ENCODE measurements at regions not wholly inside any gene's neighbourhood (a gene's known extent, or its start where the extent isn't known, plus 50 kb on each side); places are given as distances from the start of the nearest gene placed in this dataset.

DNA sequence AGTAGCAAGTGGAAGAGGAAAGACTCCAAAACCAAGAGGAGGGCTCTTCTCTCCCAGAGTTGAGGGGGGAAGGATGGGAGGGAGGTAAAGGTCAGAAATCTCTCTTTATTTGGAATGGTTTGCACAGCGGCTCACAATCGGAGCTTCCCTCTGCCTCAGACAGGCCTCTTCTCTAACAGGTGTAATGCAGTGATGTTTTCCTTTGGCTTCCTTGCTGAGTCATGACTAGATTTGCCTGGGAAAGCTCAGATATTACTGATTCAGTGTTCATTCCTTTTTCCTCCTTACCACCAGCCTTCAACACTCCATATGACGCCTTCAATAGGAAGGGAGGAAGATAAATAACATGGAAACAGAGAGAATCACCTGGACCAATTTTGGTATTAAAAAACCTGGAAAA lies 136.6 kb downstream of the RNF152 start:
- Mint-ChIP-seq H3K4me3 (no peak overlapping the region), H3K36me3 (no peaks in the 10 kb centered on the region), H3K27ac (no peak overlapping the region), H3K4me1 (peaks cover 0 to 4% of the 10 kb centered on the region in 2 donors), H3K27me3 (ENCODE audit: low read depth in 3 of 3) (peaks cover 6 to 15% (median 10%) of the 10 kb centered on the region in 3 donors), H3K9me3 (peaks cover 0 to 7% (median 0%) of the 10 kb centered on the region in 6 donors)
- no peak for DNase-seq

GRCh38 chr18:61755555-61755954 lies 137.3 kb downstream of the RNF152 start:
- peaks cover 5 to 14% (median 6%) of the 10 kb centered on the region in 3 donors for H3K27me3 Mint-ChIP-seq (ENCODE audit: low read depth in 3 of 3)

DNA sequence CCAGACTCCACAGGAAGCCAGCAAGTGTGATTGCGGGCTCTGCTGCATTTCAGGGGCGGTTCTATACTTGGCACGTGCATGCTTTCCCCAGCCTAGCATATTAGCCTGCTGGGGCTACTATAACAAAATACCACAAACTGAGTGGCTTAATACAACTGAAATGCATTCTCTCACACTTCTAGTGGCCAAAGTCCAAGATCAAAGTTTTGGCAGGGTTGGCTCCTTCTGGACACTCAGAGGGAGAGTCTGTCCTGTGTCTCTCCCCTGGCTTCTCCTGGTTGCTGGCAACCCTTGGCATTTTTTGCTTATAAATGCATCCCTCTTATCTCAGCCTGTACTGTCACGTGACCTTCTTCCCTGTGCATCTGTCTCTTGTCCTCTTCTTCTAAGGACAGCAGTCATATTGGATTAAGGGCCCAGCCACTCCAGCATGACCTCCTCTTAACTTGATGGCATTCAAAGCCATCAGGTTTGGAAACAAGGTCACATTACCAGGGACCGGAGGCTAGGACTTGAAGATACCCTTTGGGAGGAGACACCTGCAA lies 138.7 kb downstream of the RNF152 start:
- peaks cover 0 to 7% (median 0%) of the 10 kb centered on the region in 6 donors for H3K9me3 Mint-ChIP-seq
- peaks cover 3 to 10% (median 4%) of the 10 kb centered on the region in 3 donors for H3K27me3 Mint-ChIP-seq (ENCODE audit: low read depth in 3 of 3)
- H3K27ac Mint-ChIP-seq, result no peak overlapping the region

More at GRCh38 chr18:61755555-61755954, 137.3 kb downstream of the RNF152 start:
- Mint-ChIP-seq H3K4me3 (no peak overlapping the region), H3K4me1 (peaks cover 0 to 4% of the 10 kb centered on the region in 2 donors), H3K9me3 (peaks cover 0 to 7% (median 0%) of the 10 kb centered on the region in 6 donors), H3K27ac (no peak overlapping the region), H3K36me3 (no peaks in the 10 kb centered on the region)
- no peak for DNase-seq

DNA sequence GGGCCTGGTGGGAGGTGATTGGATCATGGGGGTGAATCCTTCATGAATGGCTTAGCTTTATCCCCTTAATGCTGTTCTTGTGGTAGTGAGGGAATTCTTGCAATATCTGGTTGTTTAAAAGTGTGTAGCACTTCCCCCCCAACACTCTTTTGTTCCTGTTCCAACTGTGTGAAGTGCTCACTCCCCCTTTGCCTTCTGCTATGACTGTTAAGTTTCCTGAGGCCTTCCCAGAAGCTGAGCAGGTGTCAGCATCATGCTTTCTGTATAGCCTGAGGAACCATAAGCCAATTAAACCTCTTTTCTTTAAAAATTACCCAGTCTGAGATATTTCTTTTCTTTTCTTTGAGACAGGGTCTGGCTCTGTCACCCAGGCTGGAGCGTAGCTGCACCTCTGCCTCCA lies 139.4 kb downstream of the RNF152 start:
- Mint-ChIP-seq H3K36me3 (no peaks in the 10 kb centered on the region), H3K27me3 (ENCODE audit: low read depth in 3 of 3) (peaks cover 1 to 12% (median 4%) of the 10 kb centered on the region in 3 donors), H3K4me3 (no peak overlapping the region), H3K27ac (no peak overlapping the region), H3K9me3 (peaks cover 0 to 7% (median 0%) of the 10 kb centered on the region in 6 donors), H3K4me1 (peaks cover 0 to 4% of the 10 kb centered on the region in 2 donors)
- no peak for DNase-seq

More for the DNA sequence above, 138.7 kb downstream of the RNF152 start:
- no peak for DNase-seq
- Mint-ChIP-seq H3K36me3 (no peaks in the 10 kb centered on the region), H3K4me3 (no peak overlapping the region), H3K4me1 (peaks cover 0 to 4% of the 10 kb centered on the region in 2 donors)

DNA sequence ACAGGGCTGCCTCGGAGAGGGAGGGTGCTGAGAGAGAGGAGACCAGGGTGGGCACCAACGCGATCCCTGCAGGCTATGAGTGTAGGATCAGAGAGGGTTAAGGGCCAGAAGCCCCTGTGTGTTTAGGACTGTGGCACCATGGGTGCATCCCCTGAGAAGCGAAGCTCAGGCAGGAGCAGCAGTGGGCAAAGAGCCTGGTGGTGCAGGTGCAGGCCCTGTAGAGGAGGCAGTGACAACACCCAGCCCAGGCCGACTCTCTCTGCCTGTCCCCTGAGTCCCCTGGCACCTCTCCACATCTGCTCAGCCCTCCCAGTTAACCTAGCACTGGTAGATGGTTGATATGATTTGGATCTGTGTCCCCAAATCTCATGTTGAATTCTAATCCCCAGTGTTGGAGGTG lies 139.8 kb downstream of the RNF152 start:
- Mint-ChIP-seq H3K27ac (no peak overlapping the region), H3K4me1 (peaks cover 0 to 4% of the 10 kb centered on the region in 2 donors), H3K9me3 (peaks cover 0 to 7% (median 0%) of the 10 kb centered on the region in 6 donors), H3K27me3 (ENCODE audit: low read depth in 3 of 3) (peaks cover 1 to 12% (median 4%) of the 10 kb centered on the region in 3 donors), H3K4me3 (no peak overlapping the region), H3K36me3 (no peaks in the 10 kb centered on the region)
- no peak for DNase-seq

DNA sequence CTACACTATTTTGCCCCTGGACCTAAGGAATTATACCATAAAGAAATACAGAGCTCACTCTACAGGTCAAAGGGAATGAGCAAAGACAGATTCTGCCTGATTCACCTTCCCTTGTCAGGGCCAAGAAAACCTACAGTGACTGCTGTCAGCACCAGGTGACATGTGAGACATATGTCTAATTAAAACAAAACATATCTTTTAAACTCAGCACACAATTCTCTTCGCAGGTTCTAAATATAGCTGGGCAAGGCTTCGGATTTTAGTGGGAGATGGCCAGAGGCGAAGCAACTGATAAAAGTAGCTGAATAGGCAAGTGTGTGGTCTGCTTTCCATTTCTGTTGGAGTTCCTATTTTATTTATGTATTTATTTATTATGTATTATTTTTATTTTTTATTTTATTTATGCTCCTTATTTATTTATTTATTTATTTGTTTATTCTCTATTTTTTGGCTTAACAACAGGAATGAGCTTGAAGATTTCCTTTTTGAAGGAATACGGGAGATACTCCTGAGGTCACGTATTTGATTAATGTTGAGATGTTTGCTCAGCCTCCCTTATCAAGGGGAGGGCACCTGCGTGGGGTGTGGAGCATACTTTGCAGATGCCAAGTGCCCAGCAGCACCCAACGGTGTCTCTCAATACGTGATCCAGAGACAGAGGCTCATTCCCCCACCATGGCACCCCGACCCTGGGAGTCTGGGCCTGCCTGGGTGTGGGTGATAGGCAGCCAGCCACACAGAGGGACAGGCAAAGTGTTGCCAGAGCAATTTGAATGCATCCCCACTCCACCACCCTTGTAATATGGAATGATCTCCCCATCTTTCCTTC lies 141.8 kb downstream of the RNF152 start:
- Mint-ChIP-seq H3K4me3 (no peak overlapping the region), H3K27me3 (ENCODE audit: low read depth in 3 of 3) (peaks cover 1 to 10% (median 4%) of the 10 kb centered on the region in 3 donors), H3K9me3 (peaks cover 0 to 6% (median 0%) of the 10 kb centered on the region in 6 donors), H3K36me3 (no peaks in the 10 kb centered on the region), H3K27ac (no peak overlapping the region), H3K4me1 (peaks cover 0 to 4% of the 10 kb centered on the region in 2 donors)
- no peak for DNase-seq

DNA sequence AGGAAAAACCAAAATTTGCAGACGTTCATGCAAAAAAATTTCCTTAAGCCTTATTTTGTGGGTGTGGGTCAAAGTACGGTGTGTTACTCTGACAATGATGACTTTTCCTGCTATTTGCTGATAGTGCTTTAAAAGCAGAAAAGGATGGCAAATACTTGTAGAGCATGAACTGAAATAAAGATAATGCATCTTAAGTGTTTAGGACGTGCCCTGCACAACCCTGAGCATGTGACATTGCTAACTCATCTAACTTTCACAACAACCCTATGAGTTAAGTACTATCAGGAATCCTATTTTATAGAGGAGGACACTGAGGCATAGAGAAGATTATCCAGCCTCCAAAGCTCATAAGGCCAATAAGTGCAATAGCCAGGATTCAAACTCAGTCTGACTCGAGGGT lies 143.3 kb downstream of the RNF152 start:
- H3K36me3 Mint-ChIP-seq, result no peaks in the 10 kb centered on the region
- DNase-seq, result no peak
- no peaks in the 10 kb centered on the region for H3K9me3 Mint-ChIP-seq
- H3K4me1 Mint-ChIP-seq, result peaks cover 0 to 4% of the 10 kb centered on the region in 2 donors
- H3K27ac Mint-ChIP-seq, result no peak overlapping the region
- H3K27me3 Mint-ChIP-seq (ENCODE audit: low read depth in 3 of 3), result peaks cover 1 to 9% (median 2%) of the 10 kb centered on the region in 3 donors
- no peak overlapping the region for H3K4me3 Mint-ChIP-seq

DNA sequence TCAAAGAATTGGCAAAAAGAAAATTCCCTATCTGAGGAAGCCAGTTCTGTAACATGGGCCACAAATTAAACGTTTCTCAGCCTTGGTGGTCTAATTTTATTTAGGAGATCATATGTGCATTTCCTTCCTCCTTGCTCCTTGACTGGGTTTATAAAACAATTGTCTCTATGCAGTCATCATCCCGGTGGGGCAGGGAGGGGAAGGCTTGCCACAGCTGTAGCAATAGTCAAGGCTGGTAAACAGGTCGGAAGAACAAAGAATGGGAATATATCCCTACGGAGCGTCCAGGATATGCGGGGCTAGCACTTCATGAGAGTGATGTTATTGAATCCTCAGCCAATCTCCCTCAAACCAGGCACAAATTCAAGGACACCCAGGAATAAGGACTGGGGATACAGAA lies 143.8 kb downstream of the RNF152 start:
- Mint-ChIP-seq H3K4me3 (no peak overlapping the region), H3K36me3 (no peaks in the 10 kb centered on the region), H3K9me3 (no peaks in the 10 kb centered on the region), H3K27ac (no peak overlapping the region), H3K27me3 (ENCODE audit: low read depth in 3 of 3) (peaks cover 1 to 8% (median 1%) of the 10 kb centered on the region in 3 donors), H3K4me1 (peaks cover 0 to 4% of the 10 kb centered on the region in 2 donors)
- DNase-seq, result no peak

GRCh38 chr18:61748004-61748403 lies 144.8 kb downstream of the RNF152 start:
- H3K27me3 Mint-ChIP-seq (ENCODE audit: low read depth in 3 of 3), result peaks cover 1 to 8% (median 1%) of the 10 kb centered on the region in 3 donors
- no peak for DNase-seq
- no peaks in the 10 kb centered on the region for H3K9me3 Mint-ChIP-seq
- no peaks in the 10 kb centered on the region for H3K4me1 Mint-ChIP-seq
- no peak overlapping the region for H3K4me3 Mint-ChIP-seq
- no peaks in the 10 kb centered on the region for H3K36me3 Mint-ChIP-seq
- no peak overlapping the region for H3K27ac Mint-ChIP-seq

DNA sequence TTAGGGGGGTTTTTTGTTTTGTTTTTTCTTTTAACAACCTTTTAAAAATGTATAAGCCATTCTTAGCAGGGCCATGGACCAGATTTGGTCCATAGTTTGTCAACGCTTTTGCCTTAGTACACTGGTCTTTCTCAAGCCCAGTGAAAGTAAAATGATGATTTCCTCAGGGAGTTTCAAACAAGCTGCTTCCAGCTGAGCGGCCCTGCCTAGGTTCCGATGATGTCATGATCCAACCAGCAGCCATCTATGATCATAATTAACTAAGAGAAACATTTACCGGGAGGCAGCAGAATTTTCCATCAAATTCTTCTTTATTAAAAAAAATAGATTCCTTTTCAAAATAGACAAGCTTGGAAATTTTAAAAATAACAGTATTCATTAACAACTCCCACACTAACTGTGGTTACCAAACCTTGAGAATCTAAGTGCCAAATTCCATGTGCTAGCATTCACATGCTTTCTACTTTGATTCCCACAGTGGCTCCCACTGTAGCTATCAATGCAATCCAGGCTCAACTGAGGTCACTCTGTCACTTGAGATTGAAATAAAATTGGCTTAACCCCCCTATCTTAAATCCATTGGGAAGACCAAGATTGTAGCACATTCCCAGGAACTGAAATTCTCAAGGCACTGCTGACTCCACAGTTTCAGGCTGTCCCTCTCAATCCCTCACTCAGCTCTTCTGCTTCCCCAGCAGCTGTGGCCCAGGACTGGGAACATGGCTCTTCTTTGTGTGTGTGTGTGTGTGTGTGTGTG lies 148.9 kb downstream of the RNF152 start:
- Mint-ChIP-seq H3K27ac (no peak overlapping the region), H3K4me1 (no peaks in the 10 kb centered on the region), H3K36me3 (no peaks in the 10 kb centered on the region), H3K4me3 (no peak overlapping the region), H3K27me3 (ENCODE audit: low read depth in 3 of 3) (peaks cover 2 to 5% (median 2%) of the 10 kb centered on the region in 3 donors), H3K9me3 (peaks cover 0 to 2% (median 0%) of the 10 kb centered on the region in 6 donors)
- DNase-seq, result no peak

GRCh38 chr18:61742565-61743429 lies 150.0 kb downstream of the RNF152 start:
- Mint-ChIP-seq H3K4me3 (no peak overlapping the region), H3K27me3 (ENCODE audit: low read depth in 3 of 3) (peaks cover 2 to 8% (median 2%) of the 10 kb centered on the region in 3 donors), H3K27ac (no peak overlapping the region), H3K36me3 (no peaks in the 10 kb centered on the region), H3K4me1 (no peaks in the 10 kb centered on the region), H3K9me3 (peaks cover 0 to 2% (median 0%) of the 10 kb centered on the region in 6 donors)
- DNase-seq, result no peak

GRCh38 chr18:61741881-61742454 lies 150.8 kb downstream of the RNF152 start:
- no peaks in the 10 kb centered on the region for H3K4me1 Mint-ChIP-seq
- DNase-seq, result no peak
- H3K27ac Mint-ChIP-seq, result no peak overlapping the region
- H3K27me3 Mint-ChIP-seq (ENCODE audit: low read depth in 3 of 3), result peaks cover 2 to 10% (median 2%) of the 10 kb centered on the region in 3 donors
- H3K36me3 Mint-ChIP-seq, result no peaks in the 10 kb centered on the region
- no peak overlapping the region for H3K4me3 Mint-ChIP-seq
- peaks cover 0 to 2% (median 0%) of the 10 kb centered on the region in 6 donors for H3K9me3 Mint-ChIP-seq

DNA sequence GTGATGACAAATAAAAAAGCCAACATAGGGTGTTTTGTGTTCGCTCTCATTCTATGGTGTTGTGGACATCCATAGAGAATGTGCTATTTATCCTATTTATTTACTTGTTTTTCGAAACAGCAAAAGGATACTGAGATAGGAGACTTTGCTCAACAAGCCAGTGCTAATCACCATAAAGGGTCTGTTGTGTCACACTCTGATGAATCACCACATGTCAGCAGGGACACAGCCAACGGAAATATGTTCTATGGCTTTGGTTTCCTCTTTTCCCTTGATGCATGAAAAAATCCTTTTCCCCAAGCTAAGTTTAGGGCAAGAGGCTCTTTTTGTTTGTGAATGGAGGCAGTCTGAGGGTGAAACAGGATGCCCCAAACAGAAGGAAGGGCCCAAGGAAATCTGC lies 154.3 kb downstream of the RNF152 start:
- Mint-ChIP-seq H3K4me1 (no peaks in the 10 kb centered on the region), H3K27ac (no peak overlapping the region), H3K9me3 (peaks cover 0 to 2% (median 0%) of the 10 kb centered on the region in 6 donors), H3K36me3 (no peaks in the 10 kb centered on the region), H3K4me3 (no peak overlapping the region), H3K27me3 (ENCODE audit: low read depth in 3 of 3) (peaks cover 0 to 8% (median 2%) of the 10 kb centered on the region in 3 donors)
- no peak for DNase-seq

All from immature natural killer cell (primary cell).